Fibroblast of lung (primary cell): ENCODE measurements at regions not wholly inside any gene's neighbourhood (a gene's known extent, or its start where the extent isn't known, plus 50 kb on each side); places are given as distances from the start of the nearest gene placed in this dataset.

Experiments
- CTCF ChIP-seq, 2 donors: IDR thresholded peaks in 1 of 2; conservative IDR thresholded peaks in 1 of 2; 1 replicate in 1 of 2; 2 replicates in 1 of 2; pipeline ENCODE4 v1.5.1; 2011 to 2012; ENCODE audit warnings: low read length in 2 of 2, control low read depth in 1 of 2, inconsistent platforms in 1 of 2, low read depth in 1 of 2, mild to moderate bottlenecking in 1 of 2
- EZH2 ChIP-seq: IDR thresholded peaks from 2 replicates; pipeline ENCODE4 v1.5.1; 2012; ENCODE audit warnings: low read length, control low read depth, mild to moderate bottlenecking; ENCODE audit errors: missing control alignments

- TF ChIP-seq CTCF (conservative IDR thresholded peaks at IDR 0.05 in 1 of 2, IDR thresholded peaks at IDR 0.05 in 1 of 2; ENCODE audit: low read depth in 1 of 2, low read length in 2 of 2): no peak
- TF ChIP-seq EZH2: no peak
Measured at GRCh38 chr5:10169359-10169758, 80.3 kb downstream of the ATPSCKMT start.
